ENCODE measurements at regions not wholly inside any gene's neighbourhood (a gene's known extent, or its start where the extent isn't known, plus 50 kb on each side); places are given as distances from the start of the nearest gene placed in this dataset.

DNA sequence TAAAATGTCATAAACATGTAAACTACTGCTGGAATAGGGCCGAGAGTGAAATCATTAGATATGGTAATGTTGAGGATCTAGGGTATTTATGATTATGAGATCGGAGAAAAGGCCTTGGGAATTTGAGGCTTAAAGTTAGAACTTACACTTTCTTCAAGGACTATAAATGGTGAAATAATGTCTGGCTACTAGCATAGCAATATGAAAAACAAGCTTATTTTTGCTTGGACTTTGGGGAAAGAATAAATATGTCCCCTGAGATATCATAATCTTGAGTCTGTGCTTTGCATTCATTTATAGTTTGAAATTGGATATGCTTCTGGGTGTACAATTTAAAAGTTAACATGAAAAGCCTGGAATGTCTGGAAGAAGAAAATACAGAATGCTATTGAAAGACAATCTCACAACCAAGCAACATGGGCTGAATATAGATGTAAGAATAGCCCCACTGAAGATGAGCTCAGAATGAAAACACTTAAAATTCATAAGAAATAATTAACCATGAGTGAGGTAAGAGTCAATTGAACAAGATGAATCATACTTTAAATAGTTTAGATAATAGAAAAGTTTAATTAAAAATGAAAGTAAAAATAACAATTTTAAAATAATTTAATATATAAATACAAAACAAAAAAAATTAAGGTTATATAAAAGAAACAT lies 1555.4 kb upstream of the MIR17HG start:
- TF ChIP-seq POLR2A (IDR thresholded peaks at IDR 0.05), result no peak
- TF ChIP-seq, protein P1, sequence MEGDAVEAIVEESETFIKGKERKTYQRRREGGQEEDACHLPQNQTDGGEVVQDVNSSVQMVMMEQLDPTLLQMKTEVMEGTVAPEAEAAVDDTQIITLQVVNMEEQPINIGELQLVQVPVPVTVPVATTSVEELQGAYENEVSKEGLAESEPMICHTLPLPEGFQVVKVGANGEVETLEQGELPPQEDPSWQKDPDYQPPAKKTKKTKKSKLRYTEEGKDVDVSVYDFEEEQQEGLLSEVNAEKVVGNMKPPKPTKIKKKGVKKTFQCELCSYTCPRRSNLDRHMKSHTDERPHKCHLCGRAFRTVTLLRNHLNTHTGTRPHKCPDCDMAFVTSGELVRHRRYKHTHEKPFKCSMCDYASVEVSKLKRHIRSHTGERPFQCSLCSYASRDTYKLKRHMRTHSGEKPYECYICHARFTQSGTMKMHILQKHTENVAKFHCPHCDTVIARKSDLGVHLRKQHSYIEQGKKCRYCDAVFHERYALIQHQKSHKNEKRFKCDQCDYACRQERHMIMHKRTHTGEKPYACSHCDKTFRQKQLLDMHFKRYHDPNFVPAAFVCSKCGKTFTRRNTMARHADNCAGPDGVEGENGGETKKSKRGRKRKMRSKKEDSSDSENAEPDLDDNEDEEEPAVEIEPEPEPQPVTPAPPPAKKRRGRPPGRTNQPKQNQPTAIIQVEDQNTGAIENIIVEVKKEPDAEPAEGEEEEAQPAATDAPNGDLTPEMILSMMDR (IDR thresholded peaks at IDR 0.05), result no peak

Measured in thyroid gland (tissue), 4 donors.